H9 (cell line): ENCODE measurements at regions not wholly inside any gene's neighbourhood (a gene's known extent, or its start where the extent isn't known, plus 50 kb on each side); places are given as distances from the start of the nearest gene placed in this dataset.

Experiments
- DNase-seq: peaks from one replicate; pipeline ENCODE4 v3.0.0-alpha.2; 2017
- H2AFZ ChIP-seq: one replicate; pipeline ENCODE4 v1.6.1; 2013; ENCODE audit warnings: mild to moderate bottlenecking, low read length, control low read depth, moderate library complexity
- H2AK5ac ChIP-seq: 2 replicates; pipeline ENCODE4 v1.6.1; 2013; ENCODE audit warnings: low read length, control low read depth, mixed read lengths; ENCODE audit not compliant: insufficient read length
- H2BK120ac ChIP-seq: one replicate; pipeline ENCODE4 v1.6.1; 2013; ENCODE audit warnings: low read depth, mild to moderate bottlenecking, low read length, control low read depth, inconsistent platforms; ENCODE audit not compliant: poor library complexity, severe bottlenecking
- H2BK12ac ChIP-seq: 2 replicates; pipeline ENCODE4 v1.6.1; 2013; ENCODE audit warnings: low read length, control low read depth, mixed read lengths, low read depth; ENCODE audit not compliant: insufficient read length
- H2BK15ac ChIP-seq: 2 replicates; pipeline ENCODE4 v1.6.1; 2013; ENCODE audit warnings: low read depth, low read length, control low read depth
- H2BK20ac ChIP-seq: one replicate; pipeline ENCODE4 v1.6.1; 2013; ENCODE audit warnings: low read depth, mild to moderate bottlenecking, low read length, control low read depth, inconsistent platforms; ENCODE audit not compliant: poor library complexity, severe bottlenecking
- H2BK5ac ChIP-seq: 2 replicates; pipeline ENCODE4 v1.6.1; 2013; ENCODE audit warnings: low read length, control low read depth, mixed read lengths; ENCODE audit not compliant: insufficient read length
- H3K14ac ChIP-seq: 2 replicates; pipeline ENCODE4 v1.6.1; 2013; ENCODE audit warnings: low read length, control low read depth; ENCODE audit not compliant: insufficient read depth
- H3K18ac ChIP-seq: 2 replicates; pipeline ENCODE4 v1.6.1; 2013; ENCODE audit warnings: low read depth, mild to moderate bottlenecking, mixed read lengths, low read length, control low read depth; ENCODE audit not compliant: insufficient read length
- H3K23ac ChIP-seq: 2 replicates; pipeline ENCODE4 v1.6.1; 2013; ENCODE audit warnings: low read length, control low read depth, mixed read lengths, low read depth; ENCODE audit not compliant: insufficient read length
- H3K23me2 ChIP-seq: 2 replicates; pipeline ENCODE4 v1.6.1; 2013; ENCODE audit warnings: low read depth, mild to moderate bottlenecking, mixed read lengths, low read length, control low read depth; ENCODE audit not compliant: insufficient read length, poor library complexity, severe bottlenecking
- H3K27ac ChIP-seq: 2 replicates; pipeline ENCODE4 v1.5.1; 2013; ENCODE audit warnings: low read length, control low read depth, mixed read lengths, low read depth; ENCODE audit not compliant: insufficient read length
- H3K27me3 ChIP-seq: 2 replicates; pipeline ENCODE4 v1.6.1; 2013; ENCODE audit warnings: low read length, control low read depth, inconsistent platforms; ENCODE audit not compliant: insufficient read depth
- H3K4ac ChIP-seq: 2 replicates; pipeline ENCODE4 v1.6.1; 2013; ENCODE audit warnings: low read depth, mild to moderate bottlenecking, control low read depth, inconsistent platforms, low read length, moderate library complexity
- H3K4me1 ChIP-seq: 2 replicates; pipeline ENCODE4 v1.6.1; 2013; ENCODE audit warnings: low read length, control low read depth, inconsistent platforms; ENCODE audit not compliant: insufficient read depth
- H3K4me2 ChIP-seq: 2 replicates; pipeline ENCODE4 v1.6.1; 2013; ENCODE audit warnings: low read length, control low read depth, mixed read lengths; ENCODE audit not compliant: insufficient read length, insufficient read depth
- H3K56ac ChIP-seq: 2 replicates; pipeline ENCODE4 v1.6.1; 2013; ENCODE audit warnings: low read depth, mild to moderate bottlenecking, mixed read lengths, low read length, control low read depth; ENCODE audit not compliant: insufficient read length
- H3K79me1 ChIP-seq: 2 replicates; pipeline ENCODE4 v1.6.1; 2013; ENCODE audit warnings: low read depth, mild to moderate bottlenecking, moderate library complexity, low read length, control low read depth, inconsistent platforms; ENCODE audit not compliant: insufficient read depth, poor library complexity, severe bottlenecking
- H3K79me2 ChIP-seq: 2 replicates; pipeline ENCODE4 v1.6.1; 2013; ENCODE audit warnings: low read length, control low read depth, inconsistent platforms; ENCODE audit not compliant: insufficient read depth
- H3K9ac ChIP-seq: 2 replicates; pipeline ENCODE4 v1.6.1; 2013; ENCODE audit warnings: low read length, control low read depth, mixed read lengths; ENCODE audit not compliant: insufficient read length; ENCODE audit errors: extremely low read depth
- H3K9me3 ChIP-seq: one replicate; pipeline ENCODE4 v1.6.1; 2013; ENCODE audit warnings: low read depth, low read length, inconsistent platforms; ENCODE audit not compliant: control insufficient read depth
- H3T11ph ChIP-seq: one replicate; pipeline ENCODE4 v1.6.1; 2013; ENCODE audit warnings: mild to moderate bottlenecking, low read length, control low read depth, inconsistent platforms
- H4K20me1 ChIP-seq: one replicate; pipeline ENCODE4 v1.6.1; 2013; ENCODE audit not compliant: control insufficient read depth, insufficient read length, insufficient read depth
- H4K5ac ChIP-seq: 2 replicates; pipeline ENCODE4 v1.6.1; 2013; ENCODE audit warnings: low read depth, mild to moderate bottlenecking, mixed read lengths, low read length, control low read depth; ENCODE audit not compliant: insufficient read length
- H4K8ac ChIP-seq: replicated peaks from 2 replicates; pipeline ENCODE4 v1.6.1; 2013; ENCODE audit warnings: low read length, control low read depth, mixed read lengths, low read depth; ENCODE audit not compliant: insufficient read length
- H4K91ac ChIP-seq: 2 replicates; pipeline ENCODE4 v1.6.1; 2013; ENCODE audit warnings: low read depth, mild to moderate bottlenecking, moderate library complexity, mixed read lengths, low read length, control low read depth; ENCODE audit not compliant: insufficient read length
- H3K27ac Mint-ChIP-seq, 3 experiments: 2 replicates in 2 of 3; 3 replicates in 1 of 3; pipeline ENCODE4 v1.8.0; 2020 to 2021; ENCODE audit warnings: mixed read lengths in 3 of 3, mild to moderate bottlenecking in 1 of 3, moderate library complexity in 1 of 3
- H3K27me3 Mint-ChIP-seq: 2 replicates; pipeline ENCODE4 v1.8.0; 2021; ENCODE audit warnings: low read depth, mild to moderate bottlenecking, moderate library complexity, mixed read lengths
- H3K36me3 Mint-ChIP-seq, 3 experiments: 2 replicates in 2 of 3; 3 replicates in 1 of 3; pipeline ENCODE4 v1.8.0; 2020 to 2021; ENCODE audit warnings: low read depth in 3 of 3, mixed read lengths in 3 of 3; ENCODE audit not compliant: insufficient read depth in 1 of 3
- H3K4me1 Mint-ChIP-seq, 2 experiments: 2 replicates each; pipeline ENCODE4 v1.8.0; 2020; ENCODE audit warnings: mixed read lengths in 2 of 2
- H3K4me3 Mint-ChIP-seq, 2 experiments: 2 replicates in 1 of 2; 3 replicates in 1 of 2; pipeline ENCODE4 v1.8.0; 2020 to 2021; ENCODE audit warnings: mild to moderate bottlenecking in 2 of 2, mixed read lengths in 2 of 2, moderate library complexity in 1 of 2
- H3K9me3 Mint-ChIP-seq, 2 experiments: 2 replicates in 1 of 2; 3 replicates in 1 of 2; pipeline ENCODE4 v1.8.0; 2020; ENCODE audit warnings: mild to moderate bottlenecking in 2 of 2, mixed read lengths in 2 of 2, moderate library complexity in 1 of 2
- WGBS: extraction: QIAGEN DNeasy Blood & Tissue Kit; methylation state at CpG from one replicate; pipeline ENCODE4 v1.1.7; 2013; ENCODE audit warnings: missing lambda C conversion rate, low lambda C conversion rate, mixed read lengths; ENCODE audit not compliant: insufficient read length; ENCODE audit errors: extremely low coverage; 5-methylcytosine and 5-hydroxymethylcytosine counted together
- TF ChIP-seq, protein P1 (sequence below): fragments of 200-600 bp; sonication (generic); conservative IDR thresholded peaks from 3 replicates; pipeline ENCODE4 v1.8.0; 2021; ENCODE audit warnings: antibody characterized with exemption, mild to moderate bottlenecking

DNA sequence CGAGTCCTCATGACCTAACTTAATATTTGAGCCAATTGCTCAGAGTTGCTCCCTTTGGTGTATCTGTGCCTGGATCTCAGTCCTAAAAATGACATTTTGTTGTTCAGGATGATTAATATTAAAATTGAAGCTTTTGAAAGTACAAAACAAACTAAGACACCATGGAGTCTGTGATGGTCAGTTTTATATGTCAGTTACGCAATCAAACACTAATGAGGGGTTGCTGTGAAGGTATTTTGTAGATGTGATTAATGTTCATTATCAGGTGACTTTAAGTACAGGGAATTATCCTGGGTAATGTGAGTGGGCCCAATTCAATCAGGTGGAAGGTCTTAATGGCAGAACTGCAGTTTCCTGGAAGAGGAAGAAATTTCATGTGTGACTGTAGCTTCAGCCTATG lies 546.7 kb downstream of the REEP3 start:
- Mint-ChIP-seq H3K27me3 (no peaks in the 10 kb centered on the region), H3K4me3 (no peak overlapping the region), H3K27ac (no peak overlapping the region), H3K36me3 (no peaks in the 10 kb centered on the region), H3K9me3 (no peaks in the 10 kb centered on the region), H3K4me1 (peaks cover 3 to 4% of the 10 kb centered on the region in 2 experiments; a peak in 3 of 4 replicates)
- H4K8ac ChIP-seq = no peak overlapping the region
- no peak for DNase-seq
- H3K9ac ChIP-seq = no peak overlapping the region
- H3K4me1 ChIP-seq = peaks cover 3% of the 10 kb centered on the region; the same call in 1 of the 2 replicates
- no peak overlapping the region for H2BK120ac ChIP-seq
- no peak overlapping the region for H3T11ph ChIP-seq
- H2BK12ac ChIP-seq = no peak overlapping the region
- no peak overlapping the region for H3K27ac ChIP-seq
- H2BK20ac ChIP-seq = no peak overlapping the region
- no peak overlapping the region for H3K18ac ChIP-seq
- H3K79me2 ChIP-seq = no peaks in the 10 kb centered on the region
- TF ChIP-seq, protein P1, sequence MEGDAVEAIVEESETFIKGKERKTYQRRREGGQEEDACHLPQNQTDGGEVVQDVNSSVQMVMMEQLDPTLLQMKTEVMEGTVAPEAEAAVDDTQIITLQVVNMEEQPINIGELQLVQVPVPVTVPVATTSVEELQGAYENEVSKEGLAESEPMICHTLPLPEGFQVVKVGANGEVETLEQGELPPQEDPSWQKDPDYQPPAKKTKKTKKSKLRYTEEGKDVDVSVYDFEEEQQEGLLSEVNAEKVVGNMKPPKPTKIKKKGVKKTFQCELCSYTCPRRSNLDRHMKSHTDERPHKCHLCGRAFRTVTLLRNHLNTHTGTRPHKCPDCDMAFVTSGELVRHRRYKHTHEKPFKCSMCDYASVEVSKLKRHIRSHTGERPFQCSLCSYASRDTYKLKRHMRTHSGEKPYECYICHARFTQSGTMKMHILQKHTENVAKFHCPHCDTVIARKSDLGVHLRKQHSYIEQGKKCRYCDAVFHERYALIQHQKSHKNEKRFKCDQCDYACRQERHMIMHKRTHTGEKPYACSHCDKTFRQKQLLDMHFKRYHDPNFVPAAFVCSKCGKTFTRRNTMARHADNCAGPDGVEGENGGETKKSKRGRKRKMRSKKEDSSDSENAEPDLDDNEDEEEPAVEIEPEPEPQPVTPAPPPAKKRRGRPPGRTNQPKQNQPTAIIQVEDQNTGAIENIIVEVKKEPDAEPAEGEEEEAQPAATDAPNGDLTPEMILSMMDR = no peak
- H2AFZ ChIP-seq = no peak overlapping the region
- no CpG with 5 or more reads among the region's 2 CpGs for WGBS
- H2BK15ac ChIP-seq = no peak overlapping the region
- no peak overlapping the region for H2BK5ac ChIP-seq
- H4K91ac ChIP-seq = no peak overlapping the region
- H3K4me2 ChIP-seq = no peak overlapping the region
- no peaks in the 10 kb centered on the region for H3K79me1 ChIP-seq
- no peaks in the 10 kb centered on the region for H3K9me3 ChIP-seq
- H4K5ac ChIP-seq = no peak overlapping the region
- no peak overlapping the region for H3K14ac ChIP-seq
- no peaks in the 10 kb centered on the region for H3K23me2 ChIP-seq
- H2AK5ac ChIP-seq = no peak overlapping the region
- no peaks in the 10 kb centered on the region for H3K27me3 ChIP-seq
- H4K20me1 ChIP-seq = no peaks in the 10 kb centered on the region
- H3K56ac ChIP-seq = no peak overlapping the region
- no peak overlapping the region for H3K23ac ChIP-seq
- no peak overlapping the region for H3K4ac ChIP-seq
